ENCODE measurements at regions not wholly inside any gene's neighbourhood (a gene's known extent, or its start where the extent isn't known, plus 50 kb on each side); places are given as distances from the start of the nearest gene placed in this dataset.
"Not testable (repeated sequence)": the region's sequence is repeated elsewhere in the genome, so short reads cannot be mapped to it uniquely, and the experiment has no call there.

- ATAC-seq (ENCODE audit: low read depth) (no peak), DNase-seq (ENCODE audit: low spot score) (no peak)
- H3K27ac ChIP-seq (ENCODE audit: poor library complexity, severe bottlenecking), result no peak overlapping the region
- no peaks in the 10 kb centered on the region for H3K27me3 ChIP-seq (ENCODE audit: insufficient read depth, poor library complexity, severe bottlenecking)
- no peaks in the 10 kb centered on the region for H3K36me3 ChIP-seq (ENCODE audit: low read depth)
- H3K4me3 ChIP-seq (ENCODE audit: severe bottlenecking), result no peak overlapping the region
- no peaks in the 10 kb centered on the region for H3K9me3 ChIP-seq (ENCODE audit: severe bottlenecking)
- no peaks in the 10 kb centered on the region for H3K4me1 ChIP-seq (ENCODE audit: insufficient read depth, poor library complexity, severe bottlenecking)
- no peak for TF ChIP-seq CTCF (IDR thresholded peaks at IDR 0.05; ENCODE audit: poor library complexity, severe bottlenecking)
Observed at GRCh38 chr3:82587174-82587573, 825.7 kb upstream of the GBE1 start.

GRCh38 chr3:82586414-82586813 lies 825.0 kb upstream of the GBE1 start:
- no peaks in the 10 kb centered on the region for H3K27me3 ChIP-seq (ENCODE audit: insufficient read depth, poor library complexity, severe bottlenecking)
- H3K4me3 ChIP-seq (ENCODE audit: severe bottlenecking), result no peak overlapping the region
- H3K27ac ChIP-seq (ENCODE audit: poor library complexity, severe bottlenecking), result no peak overlapping the region
- no peak for DNase-seq (ENCODE audit: low spot score)
- no peaks in the 10 kb centered on the region for H3K4me1 ChIP-seq (ENCODE audit: insufficient read depth, poor library complexity, severe bottlenecking)
- no peaks in the 10 kb centered on the region for H3K36me3 ChIP-seq (ENCODE audit: low read depth)
- H3K9me3 ChIP-seq (ENCODE audit: severe bottlenecking), result no peaks in the 10 kb centered on the region
- TF ChIP-seq CTCF (IDR thresholded peaks at IDR 0.05; ENCODE audit: poor library complexity, severe bottlenecking), result no peak
- ATAC-seq (ENCODE audit: low read depth), result no peak

- not testable (repeated sequence) for H3K27me3 ChIP-seq (ENCODE audit: insufficient read depth, poor library complexity, severe bottlenecking); H3K4me1 ChIP-seq (ENCODE audit: insufficient read depth, poor library complexity, severe bottlenecking); H3K27ac ChIP-seq (ENCODE audit: poor library complexity, severe bottlenecking); H3K36me3 ChIP-seq (ENCODE audit: low read depth); H3K4me3 ChIP-seq (ENCODE audit: severe bottlenecking); H3K9me3 ChIP-seq (ENCODE audit: severe bottlenecking); ATAC-seq (ENCODE audit: low read depth); DNase-seq (ENCODE audit: low spot score)
Observed at GRCh38 chr3:82586002-82586401, 824.6 kb upstream of the GBE1 start.

- not testable (repeated sequence) for H3K9me3 ChIP-seq (ENCODE audit: severe bottlenecking); H3K4me3 ChIP-seq (ENCODE audit: severe bottlenecking); ATAC-seq (ENCODE audit: low read depth); H3K27me3 ChIP-seq (ENCODE audit: insufficient read depth, poor library complexity, severe bottlenecking); DNase-seq (ENCODE audit: low spot score); H3K4me1 ChIP-seq (ENCODE audit: insufficient read depth, poor library complexity, severe bottlenecking); H3K36me3 ChIP-seq (ENCODE audit: low read depth); H3K27ac ChIP-seq (ENCODE audit: poor library complexity, severe bottlenecking)
Observed at GRCh38 chr3:82585591-82585990, 824.1 kb upstream of the GBE1 start.

- not testable (repeated sequence) for H3K4me1 ChIP-seq (ENCODE audit: insufficient read depth, poor library complexity, severe bottlenecking); ATAC-seq (ENCODE audit: low read depth); H3K27me3 ChIP-seq (ENCODE audit: insufficient read depth, poor library complexity, severe bottlenecking); DNase-seq (ENCODE audit: low spot score); H3K9me3 ChIP-seq (ENCODE audit: severe bottlenecking); H3K4me3 ChIP-seq (ENCODE audit: severe bottlenecking); H3K27ac ChIP-seq (ENCODE audit: poor library complexity, severe bottlenecking); H3K36me3 ChIP-seq (ENCODE audit: low read depth)
Observed at GRCh38 chr3:82584861-82585260, 823.4 kb upstream of the GBE1 start.

- not testable (repeated sequence) for H3K9me3 ChIP-seq (ENCODE audit: severe bottlenecking); H3K36me3 ChIP-seq (ENCODE audit: low read depth); H3K4me1 ChIP-seq (ENCODE audit: insufficient read depth, poor library complexity, severe bottlenecking); H3K27me3 ChIP-seq (ENCODE audit: insufficient read depth, poor library complexity, severe bottlenecking); DNase-seq (ENCODE audit: low spot score); H3K27ac ChIP-seq (ENCODE audit: poor library complexity, severe bottlenecking); ATAC-seq (ENCODE audit: low read depth); H3K4me3 ChIP-seq (ENCODE audit: severe bottlenecking)
Observed at GRCh38 chr3:82584415-82584814, 823.0 kb upstream of the GBE1 start.

GRCh38 chr3:82581350-82581749 lies 819.9 kb upstream of the GBE1 start:
- no peak overlapping the region for H3K27ac ChIP-seq (ENCODE audit: poor library complexity, severe bottlenecking)
- H3K4me1 ChIP-seq (ENCODE audit: insufficient read depth, poor library complexity, severe bottlenecking), result no peaks in the 10 kb centered on the region
- H3K27me3 ChIP-seq (ENCODE audit: insufficient read depth, poor library complexity, severe bottlenecking), result no peaks in the 10 kb centered on the region
- DNase-seq (ENCODE audit: low spot score) (no peak), ATAC-seq (ENCODE audit: low read depth) (no peak)
- H3K4me3 ChIP-seq (ENCODE audit: severe bottlenecking), result no peak overlapping the region
- no peaks in the 10 kb centered on the region for H3K9me3 ChIP-seq (ENCODE audit: severe bottlenecking)
- no peak for TF ChIP-seq CTCF (IDR thresholded peaks at IDR 0.05; ENCODE audit: poor library complexity, severe bottlenecking)
- H3K36me3 ChIP-seq (ENCODE audit: low read depth), result no peaks in the 10 kb centered on the region
